DMS 273 (cell line): ENCODE measurements at regions not wholly inside any gene's neighbourhood (a gene's known extent, or its start where the extent isn't known, plus 50 kb on each side); places are given as distances from the start of the nearest gene placed in this dataset.

Source experiments
- DNase-seq: peaks from one replicate; lab custom pipeline; 2025; ENCODE audit not compliant: unreplicated experiment; lab: John Stamatoyannopoulos, UW

- DNase-seq = no peak
Observed at GRCh38 chr3:178482981-178483380, 53.3 kb upstream of the KCNMB2 start.

GRCh38 chr3:178483704-178484103 is 52.5 kb upstream of the KCNMB2 start:
- no peak for DNase-seq

GRCh38 chr3:178485756-178486155 is 50.5 kb upstream of the KCNMB2 start:
- peak; percentile 17 for DNase-seq
